GM19193 (cell line): ENCODE measurements at regions not wholly inside any gene's neighbourhood (a gene's known extent, or its start where the extent isn't known, plus 50 kb on each side); places are given as distances from the start of the nearest gene placed in this dataset.

ENCODE experiments used
- POLR2A ChIP-seq: IDR thresholded peaks from 4 replicates; pipeline ENCODE4 v1.6.1; 2011; ENCODE audit not compliant: insufficient read depth, insufficient read length; ENCODE audit errors: extremely low read depth

DNA sequence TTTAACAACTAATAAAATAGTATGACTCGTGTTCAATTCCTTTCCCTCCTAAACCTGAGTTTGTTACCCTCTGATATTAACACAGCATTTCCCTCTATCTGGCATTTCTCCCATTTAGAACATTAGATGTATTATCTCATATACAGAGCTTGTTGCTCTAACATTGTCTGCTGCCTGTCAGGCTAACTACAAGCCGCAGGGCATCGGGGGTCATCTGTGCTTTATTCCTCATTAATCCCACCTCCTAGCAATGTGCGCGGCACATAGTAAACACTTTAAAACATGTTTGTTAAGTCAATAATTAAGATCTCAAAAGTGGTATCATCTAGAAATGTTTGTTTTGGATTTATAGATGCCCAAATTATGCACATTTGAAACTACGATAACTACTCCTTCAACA lies 52.9 kb upstream of the NEBL start:
- TF ChIP-seq POLR2A = no peak

GRCh38 chr10:20948686-20949327 lies 51.7 kb upstream of the NEBL start:
- TF ChIP-seq POLR2A = no peak
